ENCODE measurements at regions not wholly inside any gene's neighbourhood (a gene's known extent, or its start where the extent isn't known, plus 50 kb on each side); places are given as distances from the start of the nearest gene placed in this dataset.

DNA sequence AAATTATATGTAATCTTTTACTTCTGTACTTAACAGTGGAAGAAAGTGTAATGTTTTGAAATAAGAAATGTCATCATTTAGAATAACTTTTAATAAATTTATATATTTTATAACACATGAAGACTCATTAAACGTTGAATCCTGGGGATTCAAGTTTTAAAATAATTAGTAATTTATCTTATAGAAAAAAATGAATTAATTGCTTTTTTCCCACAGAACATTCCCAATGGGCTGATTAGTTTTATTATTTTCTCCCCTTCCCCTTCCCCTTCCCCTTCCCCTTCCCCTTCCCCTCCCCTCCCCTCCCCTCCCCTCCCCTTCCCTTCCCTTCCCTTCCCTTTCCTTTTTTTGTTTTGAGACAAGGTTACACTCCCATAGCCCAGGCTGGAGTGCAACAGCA lies 79.7 kb downstream of the MRPS30 start:
- TF ChIP-seq ZNF324 (tag by site-specific recombination; IDR thresholded peaks at IDR 0.05) (no peak), ZBTB48 (tag by site-specific recombination; IDR thresholded peaks at IDR 0.05) (no peak), ZNF501 (tag by site-specific recombination; IDR thresholded peaks at IDR 0.05) (no peak), ZNF121 (tag by site-specific recombination; IDR thresholded peaks at IDR 0.05) (no peak), FEZF1 (tag by site-specific recombination; IDR thresholded peaks at IDR 0.05) (no peak), MYNN (tag by site-specific recombination; IDR thresholded peaks at IDR 0.05; ENCODE audit: borderline replicate concordance) (no peak), OVOL3 (tag by site-specific recombination; IDR thresholded peaks at IDR 0.05) (no peak), YY1 (tag by site-specific recombination; IDR thresholded peaks at IDR 0.05) (no peak)
- TF ChIP-seq, protein P1, sequence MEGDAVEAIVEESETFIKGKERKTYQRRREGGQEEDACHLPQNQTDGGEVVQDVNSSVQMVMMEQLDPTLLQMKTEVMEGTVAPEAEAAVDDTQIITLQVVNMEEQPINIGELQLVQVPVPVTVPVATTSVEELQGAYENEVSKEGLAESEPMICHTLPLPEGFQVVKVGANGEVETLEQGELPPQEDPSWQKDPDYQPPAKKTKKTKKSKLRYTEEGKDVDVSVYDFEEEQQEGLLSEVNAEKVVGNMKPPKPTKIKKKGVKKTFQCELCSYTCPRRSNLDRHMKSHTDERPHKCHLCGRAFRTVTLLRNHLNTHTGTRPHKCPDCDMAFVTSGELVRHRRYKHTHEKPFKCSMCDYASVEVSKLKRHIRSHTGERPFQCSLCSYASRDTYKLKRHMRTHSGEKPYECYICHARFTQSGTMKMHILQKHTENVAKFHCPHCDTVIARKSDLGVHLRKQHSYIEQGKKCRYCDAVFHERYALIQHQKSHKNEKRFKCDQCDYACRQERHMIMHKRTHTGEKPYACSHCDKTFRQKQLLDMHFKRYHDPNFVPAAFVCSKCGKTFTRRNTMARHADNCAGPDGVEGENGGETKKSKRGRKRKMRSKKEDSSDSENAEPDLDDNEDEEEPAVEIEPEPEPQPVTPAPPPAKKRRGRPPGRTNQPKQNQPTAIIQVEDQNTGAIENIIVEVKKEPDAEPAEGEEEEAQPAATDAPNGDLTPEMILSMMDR (tag by site-specific recombination; IDR thresholded peaks at IDR 0.05), result no peak
- TF ChIP-seq, protein P2, sequence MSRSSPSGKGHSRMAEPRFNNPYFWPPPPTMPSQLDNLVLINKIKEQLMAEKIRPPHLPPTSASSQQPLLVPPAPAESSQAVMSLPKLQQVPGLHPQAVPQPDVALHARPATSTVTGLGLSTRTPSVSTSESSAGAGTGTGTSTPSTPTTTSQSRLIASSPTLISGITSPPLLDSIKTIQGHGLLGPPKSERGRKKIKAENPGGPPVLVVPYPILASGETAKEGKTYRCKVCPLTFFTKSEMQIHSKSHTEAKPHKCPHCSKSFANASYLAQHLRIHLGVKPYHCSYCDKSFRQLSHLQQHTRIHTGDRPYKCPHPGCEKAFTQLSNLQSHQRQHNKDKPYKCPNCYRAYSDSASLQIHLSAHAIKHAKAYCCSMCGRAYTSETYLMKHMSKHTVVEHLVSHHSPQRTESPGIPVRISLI (tag by site-specific recombination; IDR thresholded peaks at IDR 0.05), result no peak
- TF ChIP-seq, protein P3, sequence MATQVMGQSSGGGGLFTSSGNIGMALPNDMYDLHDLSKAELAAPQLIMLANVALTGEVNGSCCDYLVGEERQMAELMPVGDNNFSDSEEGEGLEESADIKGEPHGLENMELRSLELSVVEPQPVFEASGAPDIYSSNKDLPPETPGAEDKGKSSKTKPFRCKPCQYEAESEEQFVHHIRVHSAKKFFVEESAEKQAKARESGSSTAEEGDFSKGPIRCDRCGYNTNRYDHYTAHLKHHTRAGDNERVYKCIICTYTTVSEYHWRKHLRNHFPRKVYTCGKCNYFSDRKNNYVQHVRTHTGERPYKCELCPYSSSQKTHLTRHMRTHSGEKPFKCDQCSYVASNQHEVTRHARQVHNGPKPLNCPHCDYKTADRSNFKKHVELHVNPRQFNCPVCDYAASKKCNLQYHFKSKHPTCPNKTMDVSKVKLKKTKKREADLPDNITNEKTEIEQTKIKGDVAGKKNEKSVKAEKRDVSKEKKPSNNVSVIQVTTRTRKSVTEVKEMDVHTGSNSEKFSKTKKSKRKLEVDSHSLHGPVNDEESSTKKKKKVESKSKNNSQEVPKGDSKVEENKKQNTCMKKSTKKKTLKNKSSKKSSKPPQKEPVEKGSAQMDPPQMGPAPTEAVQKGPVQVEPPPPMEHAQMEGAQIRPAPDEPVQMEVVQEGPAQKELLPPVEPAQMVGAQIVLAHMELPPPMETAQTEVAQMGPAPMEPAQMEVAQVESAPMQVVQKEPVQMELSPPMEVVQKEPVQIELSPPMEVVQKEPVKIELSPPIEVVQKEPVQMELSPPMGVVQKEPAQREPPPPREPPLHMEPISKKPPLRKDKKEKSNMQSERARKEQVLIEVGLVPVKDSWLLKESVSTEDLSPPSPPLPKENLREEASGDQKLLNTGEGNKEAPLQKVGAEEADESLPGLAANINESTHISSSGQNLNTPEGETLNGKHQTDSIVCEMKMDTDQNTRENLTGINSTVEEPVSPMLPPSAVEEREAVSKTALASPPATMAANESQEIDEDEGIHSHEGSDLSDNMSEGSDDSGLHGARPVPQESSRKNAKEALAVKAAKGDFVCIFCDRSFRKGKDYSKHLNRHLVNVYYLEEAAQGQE (tag by site-specific recombination; IDR thresholded peaks at IDR 0.05), result no peak
- TF ChIP-seq, protein P4, sequence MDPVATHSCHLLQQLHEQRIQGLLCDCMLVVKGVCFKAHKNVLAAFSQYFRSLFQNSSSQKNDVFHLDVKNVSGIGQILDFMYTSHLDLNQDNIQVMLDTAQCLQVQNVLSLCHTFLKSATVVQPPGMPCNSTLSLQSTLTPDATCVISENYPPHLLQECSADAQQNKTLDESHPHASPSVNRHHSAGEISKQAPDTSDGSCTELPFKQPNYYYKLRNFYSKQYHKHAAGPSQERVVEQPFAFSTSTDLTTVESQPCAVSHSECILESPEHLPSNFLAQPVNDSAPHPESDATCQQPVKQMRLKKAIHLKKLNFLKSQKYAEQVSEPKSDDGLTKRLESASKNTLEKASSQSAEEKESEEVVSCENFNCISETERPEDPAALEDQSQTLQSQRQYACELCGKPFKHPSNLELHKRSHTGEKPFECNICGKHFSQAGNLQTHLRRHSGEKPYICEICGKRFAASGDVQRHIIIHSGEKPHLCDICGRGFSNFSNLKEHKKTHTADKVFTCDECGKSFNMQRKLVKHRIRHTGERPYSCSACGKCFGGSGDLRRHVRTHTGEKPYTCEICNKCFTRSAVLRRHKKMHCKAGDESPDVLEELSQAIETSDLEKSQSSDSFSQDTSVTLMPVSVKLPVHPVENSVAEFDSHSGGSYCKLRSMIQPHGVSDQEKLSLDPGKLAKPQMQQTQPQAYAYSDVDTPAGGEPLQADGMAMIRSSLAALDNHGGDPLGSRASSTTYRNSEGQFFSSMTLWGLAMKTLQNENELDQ (tag by site-specific recombination; IDR thresholded peaks at IDR 0.05; ENCODE audit: low read depth), result no peak
- TF ChIP-seq, protein P5, sequence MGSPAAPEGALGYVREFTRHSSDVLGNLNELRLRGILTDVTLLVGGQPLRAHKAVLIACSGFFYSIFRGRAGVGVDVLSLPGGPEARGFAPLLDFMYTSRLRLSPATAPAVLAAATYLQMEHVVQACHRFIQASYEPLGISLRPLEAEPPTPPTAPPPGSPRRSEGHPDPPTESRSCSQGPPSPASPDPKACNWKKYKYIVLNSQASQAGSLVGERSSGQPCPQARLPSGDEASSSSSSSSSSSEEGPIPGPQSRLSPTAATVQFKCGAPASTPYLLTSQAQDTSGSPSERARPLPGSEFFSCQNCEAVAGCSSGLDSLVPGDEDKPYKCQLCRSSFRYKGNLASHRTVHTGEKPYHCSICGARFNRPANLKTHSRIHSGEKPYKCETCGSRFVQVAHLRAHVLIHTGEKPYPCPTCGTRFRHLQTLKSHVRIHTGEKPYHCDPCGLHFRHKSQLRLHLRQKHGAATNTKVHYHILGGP (tag by site-specific recombination; IDR thresholded peaks at IDR 0.05), result no peak

Measured in HEK293 (cell line).